Fibroblast of skin of scalp (primary cell): ENCODE measurements at regions not wholly inside any gene's neighbourhood (a gene's known extent, or its start where the extent isn't known, plus 50 kb on each side); places are given as distances from the start of the nearest gene placed in this dataset.

Experiments
- DNase-seq: peaks from one replicate; pipeline ENCODE4 v3.0.0-alpha.2; 2013

DNA sequence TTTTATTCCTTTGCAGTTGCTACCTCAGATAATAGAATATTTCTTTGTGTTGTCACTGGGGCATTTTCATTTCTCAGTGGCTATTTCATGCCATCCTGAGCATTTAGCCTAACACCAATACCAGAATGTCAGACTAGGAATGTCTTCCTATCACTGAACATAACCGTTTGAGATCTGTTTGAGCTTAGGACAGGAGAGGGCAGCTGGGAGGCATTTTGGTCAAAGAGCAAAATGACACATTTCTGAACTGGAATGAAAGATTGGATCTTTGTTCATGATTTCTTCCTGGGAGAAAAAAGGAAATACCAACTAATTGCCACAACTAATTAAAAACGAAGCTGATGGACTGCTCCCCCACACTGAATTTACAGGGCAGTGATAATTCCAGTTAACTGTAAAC lies 921.3 kb upstream of the NR2F2 start:
- no peak for DNase-seq

- DNase-seq: no peak
Measured at GRCh38 chr15:95409626-95410310, 920.7 kb upstream of the NR2F2 start.

DNA sequence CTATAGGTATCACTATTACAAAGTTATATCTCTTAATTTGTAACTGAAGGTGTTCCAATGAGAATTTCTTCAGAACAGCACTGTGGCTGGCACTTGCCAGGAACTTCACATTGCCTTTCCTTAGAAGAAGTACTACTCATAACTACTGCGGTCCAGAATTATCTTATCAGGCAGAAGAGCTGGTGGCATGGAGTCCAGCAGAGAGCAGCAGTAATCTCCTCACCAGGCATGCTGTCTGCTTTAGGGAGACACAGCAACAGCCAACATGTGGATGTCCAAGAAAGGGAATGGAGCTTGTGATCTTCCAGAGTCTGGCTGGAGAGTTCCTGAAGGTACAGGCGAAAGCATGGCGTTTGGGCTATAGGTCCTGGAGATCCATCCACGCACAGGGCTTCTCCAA lies 919.7 kb upstream of the NR2F2 start:
- peak; percentile 18 for DNase-seq

DNA sequence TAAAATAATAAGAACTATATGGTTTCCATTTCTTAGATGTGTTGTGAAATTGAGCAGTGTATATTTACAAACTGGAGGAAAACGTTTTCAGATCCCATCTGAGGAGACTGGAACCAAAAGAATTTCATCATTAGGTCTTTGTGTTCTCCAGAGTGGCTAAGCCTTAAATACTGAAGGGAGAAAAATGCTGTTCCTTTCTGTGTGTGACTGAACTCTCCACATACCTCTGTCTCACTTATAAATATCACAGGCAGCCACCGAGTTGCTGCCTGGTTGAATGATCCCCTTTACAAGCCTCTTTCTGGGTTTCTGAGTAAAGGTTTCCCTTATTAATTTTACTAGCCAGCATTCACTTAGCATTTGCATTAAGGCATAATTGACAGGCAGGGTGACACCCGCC lies 913.9 kb upstream of the NR2F2 start:
- no peak for DNase-seq

GRCh38 chr15:95417761-95418160 lies 912.7 kb upstream of the NR2F2 start:
- peak; percentile 10 for DNase-seq

DNA sequence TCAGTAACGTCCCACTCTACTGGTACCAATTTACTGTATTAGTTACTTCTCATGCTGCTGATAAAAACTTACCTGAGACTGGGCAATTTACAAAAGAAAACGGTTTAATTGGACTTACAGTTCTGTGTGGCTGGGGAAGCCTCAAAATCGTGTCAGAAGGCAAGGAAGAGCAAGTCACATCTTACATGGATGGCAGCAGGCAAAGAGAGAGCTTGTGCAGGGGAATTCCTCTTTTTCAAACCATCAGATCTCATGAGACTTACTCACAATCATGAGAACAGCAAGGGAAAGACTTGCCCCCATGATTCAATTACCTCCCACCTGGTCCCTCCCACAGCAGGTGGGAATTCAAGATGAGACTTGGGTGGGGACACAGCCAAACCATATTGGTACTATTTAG lies 908.2 kb upstream of the NR2F2 start:
- no peak for DNase-seq

DNA sequence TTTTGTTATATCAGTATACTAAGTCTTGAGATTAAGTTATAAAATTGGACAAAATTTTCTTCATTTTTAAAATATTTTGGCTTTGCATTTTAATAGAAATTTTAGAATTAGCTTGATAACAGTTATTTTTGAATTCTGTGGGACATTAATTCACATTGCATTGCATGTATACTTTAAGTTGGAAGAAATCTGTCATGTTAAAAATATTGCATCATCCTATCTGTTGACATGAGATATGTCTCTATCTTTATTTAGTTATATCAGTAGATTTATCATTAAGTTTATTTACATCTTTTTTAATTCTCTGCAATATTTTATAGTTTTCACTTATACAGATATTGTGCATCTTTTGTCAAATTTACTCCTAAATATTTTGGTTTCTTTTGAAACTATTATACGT lies 904.6 kb upstream of the NR2F2 start:
- DNase-seq: no peak

- DNase-seq: no peak
Measured at GRCh38 chr15:95429345-95429744, 901.2 kb upstream of the NR2F2 start.

DNA sequence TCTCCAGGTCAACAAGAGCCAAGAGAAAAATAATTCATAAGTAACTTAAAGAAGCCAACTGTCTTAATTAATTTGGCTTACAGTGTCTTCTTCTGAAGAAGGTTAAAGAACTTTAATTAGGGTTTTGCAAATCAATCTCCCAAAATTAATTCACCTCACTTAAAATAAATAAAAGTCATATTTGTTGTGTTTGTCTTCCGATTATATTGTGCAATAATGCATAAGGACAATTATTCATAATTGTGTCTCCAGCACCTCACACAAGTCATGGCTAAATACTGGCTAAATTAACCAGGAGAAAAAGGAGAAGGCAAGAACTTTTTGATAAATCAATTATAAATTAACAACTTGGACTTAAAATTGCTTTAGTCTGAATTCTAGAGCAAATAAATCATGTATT lies 899.0 kb upstream of the NR2F2 start:
- no peak for DNase-seq

GRCh38 chr15:95432878-95433405 lies 897.6 kb upstream of the NR2F2 start:
- no peak for DNase-seq

DNA sequence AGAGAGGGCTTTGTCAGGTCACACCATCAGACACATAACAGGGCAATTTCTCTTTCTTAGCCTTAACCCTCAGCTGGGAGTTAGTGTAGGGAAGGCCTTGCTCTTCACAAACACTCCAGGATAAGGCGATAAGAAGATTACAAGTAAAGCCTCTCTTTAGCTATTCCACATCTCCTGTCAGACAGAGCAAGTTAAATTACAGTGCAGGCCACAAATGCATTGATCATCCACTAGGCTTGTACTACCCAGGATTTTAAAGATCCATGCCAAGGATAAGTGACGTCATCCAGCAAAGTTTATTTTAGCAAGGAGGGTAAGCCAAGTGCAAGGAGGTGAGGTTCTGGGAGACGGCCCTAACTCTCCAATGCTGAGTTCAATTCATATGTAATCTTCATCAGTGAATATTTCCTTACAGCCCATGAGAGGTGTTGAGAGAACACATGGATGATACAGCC lies 890.6 kb upstream of the NR2F2 start:
- DNase-seq: no peak

DNA sequence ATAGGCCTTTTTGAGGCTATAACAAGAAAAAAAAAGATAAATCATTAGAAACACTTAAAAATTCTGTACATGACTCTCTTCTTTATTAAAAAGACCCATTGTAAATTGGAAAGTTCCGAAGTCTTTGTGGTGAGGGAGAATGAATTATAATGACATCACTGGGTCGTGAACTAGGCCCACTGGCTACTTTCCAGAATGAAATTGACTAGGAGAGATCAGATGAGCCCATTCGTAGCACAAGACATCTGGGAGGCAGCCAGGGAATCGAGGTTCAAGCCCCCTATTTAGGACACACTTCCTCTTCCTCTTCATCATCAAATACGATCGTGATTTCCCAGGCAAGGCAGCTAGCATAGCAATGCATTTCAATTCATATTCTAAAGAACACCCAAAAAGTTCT lies 889.8 kb upstream of the NR2F2 start:
- no peak for DNase-seq

GRCh38 chr15:95442107-95442719 lies 888.3 kb upstream of the NR2F2 start:
- no peak for DNase-seq

DNA sequence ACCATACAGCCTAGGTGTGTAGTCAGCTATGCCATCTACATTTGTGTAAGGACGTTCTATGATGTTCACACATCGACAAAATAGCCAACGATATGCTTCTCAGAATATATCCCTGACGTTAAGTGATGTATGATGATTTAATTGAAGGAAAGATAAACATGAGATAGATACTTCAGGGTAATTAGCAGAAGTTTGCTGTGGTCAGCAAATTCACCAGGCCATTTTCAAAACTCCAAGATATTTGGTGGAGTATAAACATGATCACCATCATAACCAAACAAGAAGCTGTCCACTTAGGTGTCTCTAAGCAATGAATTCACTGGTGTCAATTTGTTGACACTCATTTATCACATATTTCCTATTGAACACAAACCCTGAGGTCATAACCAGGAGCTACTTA lies 885.6 kb upstream of the NR2F2 start:
- no peak for DNase-seq

DNA sequence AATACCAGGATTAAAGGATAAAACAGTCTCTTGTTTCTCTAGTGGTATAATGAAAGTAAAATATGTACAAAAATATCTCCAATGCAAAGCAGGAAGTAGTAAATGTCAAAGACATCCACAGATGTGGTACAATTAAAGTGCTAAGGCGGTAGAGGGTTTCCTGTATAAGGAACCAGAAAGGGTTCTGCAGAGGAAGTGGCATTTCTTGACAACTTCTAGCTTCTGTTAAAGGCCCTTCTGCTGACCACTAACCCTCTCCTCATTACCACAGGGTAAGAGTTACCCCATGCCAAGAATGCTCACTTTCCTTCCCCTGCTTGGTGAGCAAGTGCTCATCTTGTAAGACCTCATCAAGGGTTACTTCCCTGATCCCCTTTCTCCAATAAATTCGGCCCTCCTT lies 883.6 kb upstream of the NR2F2 start:
- no peak for DNase-seq

DNA sequence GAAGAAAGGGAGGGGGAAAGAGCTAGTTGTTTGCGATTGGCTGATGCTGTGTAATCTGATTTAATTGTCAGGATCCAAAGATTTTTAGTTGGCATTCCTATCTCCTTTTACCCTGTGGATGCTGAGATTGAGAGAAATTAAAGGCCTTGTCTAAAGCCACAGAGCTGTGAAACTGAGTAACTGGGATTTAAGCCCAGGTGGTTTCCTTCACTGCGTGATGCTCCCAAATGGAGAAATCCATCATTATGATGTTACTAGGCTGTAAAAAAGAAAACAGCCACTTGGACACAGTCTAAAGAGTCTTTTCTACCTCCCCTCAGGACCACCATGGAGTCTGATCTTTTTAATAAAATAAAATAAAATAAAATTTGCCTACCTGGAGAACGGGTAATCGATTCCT lies 883.0 kb upstream of the NR2F2 start:
- DNase-seq: no peak

- DNase-seq: peak; percentile 22
Measured at GRCh38 chr15:95448531-95449229, 881.8 kb upstream of the NR2F2 start.

GRCh38 chr15:95449230-95449628 lies 881.3 kb upstream of the NR2F2 start:
- DNase-seq: no peak

DNA sequence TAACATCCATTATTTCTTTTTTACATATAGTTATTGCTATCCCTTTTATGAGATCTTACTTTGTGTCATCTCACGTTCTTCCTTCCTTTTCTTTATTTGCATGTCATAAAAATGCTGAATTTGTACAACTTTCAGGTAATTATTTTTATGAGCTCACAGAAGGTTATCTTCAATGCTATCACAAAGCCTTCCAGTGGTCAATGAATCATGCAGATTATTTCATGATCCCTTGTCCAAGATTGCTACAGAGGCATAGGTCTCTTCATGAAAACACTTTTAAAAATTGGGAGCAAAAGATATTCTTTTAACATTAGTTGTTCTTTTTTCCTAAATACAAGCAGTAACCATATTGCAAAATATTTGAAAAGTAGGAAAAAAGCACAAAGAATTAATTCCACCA lies 880.1 kb upstream of the NR2F2 start:
- no peak for DNase-seq

DNA sequence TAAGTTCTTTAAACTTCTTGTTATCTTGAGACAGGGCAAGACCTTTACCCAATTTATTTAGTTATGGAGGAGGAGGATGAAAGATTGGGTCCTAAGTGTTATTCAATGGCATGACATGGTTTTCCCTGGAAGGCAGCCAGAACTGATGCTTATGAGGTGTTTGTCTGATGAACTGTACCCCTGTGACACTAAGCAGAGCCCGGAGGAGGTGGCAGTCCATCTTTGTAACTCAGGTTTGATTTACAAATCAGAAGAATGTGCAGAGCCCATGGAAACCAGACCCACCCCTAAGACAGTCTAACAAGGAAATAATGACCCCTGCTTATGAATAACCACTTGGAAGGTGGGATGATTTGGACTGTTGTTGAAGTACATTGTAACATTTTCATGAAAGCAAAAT lies 878.6 kb upstream of the NR2F2 start:
- DNase-seq: no peak

DNA sequence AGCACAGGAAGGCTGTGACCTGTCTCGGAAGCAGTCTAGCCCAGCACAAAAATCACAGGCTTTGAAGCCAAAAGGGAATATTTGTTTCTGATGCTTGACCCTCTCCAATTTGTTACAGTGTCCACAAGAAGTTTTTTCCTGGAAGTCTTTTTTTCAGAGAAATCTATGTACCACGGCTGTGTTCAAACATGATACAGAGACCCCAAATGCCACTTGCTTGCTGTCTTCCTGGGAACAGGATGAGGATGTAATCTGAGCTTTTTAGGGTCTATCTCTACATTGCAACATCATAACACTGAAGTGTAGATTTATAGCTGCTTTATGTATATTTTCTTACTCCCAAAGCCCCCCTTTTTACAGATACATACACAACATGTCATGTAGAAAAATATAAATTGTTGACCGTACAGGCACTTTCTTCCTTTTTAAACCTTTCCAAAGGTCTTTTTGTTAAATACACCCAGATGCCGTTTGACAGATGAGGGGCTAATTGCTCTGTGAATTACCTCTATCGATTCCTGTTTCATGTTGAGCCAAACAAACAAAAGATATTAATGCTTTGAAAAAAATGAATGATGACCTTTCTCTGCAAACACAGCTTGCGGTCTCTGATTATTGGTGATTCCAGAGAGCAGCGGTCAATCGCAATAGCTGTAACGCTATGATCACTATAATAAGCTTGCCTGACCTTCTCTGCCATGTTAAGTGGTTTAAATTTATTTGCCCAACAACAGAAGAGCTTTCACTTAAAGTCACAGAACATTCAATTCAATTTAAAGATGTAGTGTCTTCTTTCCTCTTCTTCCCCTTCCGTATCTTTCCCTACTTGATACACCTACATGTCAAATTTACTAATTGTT lies 875.9 kb upstream of the NR2F2 start:
- no peak for DNase-seq

DNA sequence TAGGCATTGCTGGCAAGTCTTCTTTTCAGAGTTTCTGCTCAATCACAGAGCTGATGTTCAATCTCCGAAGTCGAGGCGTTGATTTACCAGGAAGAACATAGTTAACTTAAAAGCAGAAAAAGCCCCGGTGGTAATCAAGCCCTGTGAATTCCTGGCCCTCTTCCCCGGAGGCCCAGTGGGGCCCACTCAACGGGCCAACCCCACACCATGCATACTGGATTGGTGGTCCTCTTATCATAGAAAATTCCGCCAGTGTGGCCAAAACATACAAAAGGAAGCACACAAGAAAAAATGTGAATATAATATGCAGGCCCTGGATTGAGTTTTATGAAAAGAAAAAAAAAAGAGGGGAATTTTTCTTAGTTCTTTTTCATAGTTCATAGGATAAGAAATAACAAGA lies 873.0 kb upstream of the NR2F2 start:
- DNase-seq: peak; percentile 48

DNA sequence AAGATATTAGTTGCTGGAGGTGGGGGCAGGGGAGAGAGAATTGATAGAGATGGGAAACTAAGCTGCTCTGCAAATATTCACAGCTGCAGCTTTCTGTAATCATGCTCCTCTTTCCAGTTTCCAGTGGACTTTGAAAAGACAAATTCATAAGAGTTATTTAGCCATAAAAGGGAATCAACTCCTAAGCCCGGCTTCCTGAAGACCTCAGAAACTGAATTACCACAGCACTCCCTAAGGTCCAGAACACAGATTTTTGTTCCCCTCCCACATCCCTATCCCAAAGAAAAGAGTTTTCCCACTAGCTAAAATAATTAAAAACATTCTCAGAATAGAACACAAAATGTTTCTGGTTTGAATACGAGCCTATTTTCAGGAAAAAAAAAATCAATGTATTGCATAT lies 871.8 kb upstream of the NR2F2 start:
- DNase-seq: peak; percentile 65
